Adrenal gland (tissue), 5 donors: ENCODE measurements at regions not wholly inside any gene's neighbourhood (a gene's known extent, or its start where the extent isn't known, plus 50 kb on each side); places are given as distances from the start of the nearest gene placed in this dataset.
"Not testable (repeated sequence)": the region's sequence is repeated elsewhere in the genome, so short reads cannot be mapped to it uniquely, and the experiment has no call there.

ENCODE experiments used
- POLR2A ChIP-seq, 2 donors: fragments of 450-650 bp; IDR thresholded peaks; one replicate each; pipeline ENCODE4 v1.6.1; 2017; ENCODE audit warnings: antibody characterized with exemption in 2 of 2, mild to moderate bottlenecking in 2 of 2, moderate library complexity in 1 of 2
- TF ChIP-seq, protein P1 (sequence below), 6 experiments: fragments of 450-650 bp in 4 of 6; fragments of 200-600 bp in 2 of 6; sonication (generic) in 1 of 6; IDR thresholded peaks; 1 replicate in 5 of 6; 2 replicates in 1 of 6; pipeline versions ENCODE4 v1.5.1 to v1.8.0; 2016 to 2021; ENCODE audit warnings: antibody characterized with exemption in 6 of 6, mild to moderate bottlenecking in 2 of 6, moderate library complexity in 1 of 6
- donor health status: DM: no; HTN: no; CAD: no.

- TF ChIP-seq, protein P1, sequence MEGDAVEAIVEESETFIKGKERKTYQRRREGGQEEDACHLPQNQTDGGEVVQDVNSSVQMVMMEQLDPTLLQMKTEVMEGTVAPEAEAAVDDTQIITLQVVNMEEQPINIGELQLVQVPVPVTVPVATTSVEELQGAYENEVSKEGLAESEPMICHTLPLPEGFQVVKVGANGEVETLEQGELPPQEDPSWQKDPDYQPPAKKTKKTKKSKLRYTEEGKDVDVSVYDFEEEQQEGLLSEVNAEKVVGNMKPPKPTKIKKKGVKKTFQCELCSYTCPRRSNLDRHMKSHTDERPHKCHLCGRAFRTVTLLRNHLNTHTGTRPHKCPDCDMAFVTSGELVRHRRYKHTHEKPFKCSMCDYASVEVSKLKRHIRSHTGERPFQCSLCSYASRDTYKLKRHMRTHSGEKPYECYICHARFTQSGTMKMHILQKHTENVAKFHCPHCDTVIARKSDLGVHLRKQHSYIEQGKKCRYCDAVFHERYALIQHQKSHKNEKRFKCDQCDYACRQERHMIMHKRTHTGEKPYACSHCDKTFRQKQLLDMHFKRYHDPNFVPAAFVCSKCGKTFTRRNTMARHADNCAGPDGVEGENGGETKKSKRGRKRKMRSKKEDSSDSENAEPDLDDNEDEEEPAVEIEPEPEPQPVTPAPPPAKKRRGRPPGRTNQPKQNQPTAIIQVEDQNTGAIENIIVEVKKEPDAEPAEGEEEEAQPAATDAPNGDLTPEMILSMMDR (IDR thresholded peaks at IDR 0.05) = not testable (repeated sequence)
- TF ChIP-seq POLR2A (IDR thresholded peaks at IDR 0.05) = not testable (repeated sequence)
These were observed 66.7 kb downstream of the GOLGA8T start for GRCh38 chr15:30201517-30201916.
